Cerebellar nuclear complex (tissue), 1 donor: ENCODE measurements at regions not wholly inside any gene's neighbourhood (a gene's known extent, or its start where the extent isn't known, plus 50 kb on each side); places are given as distances from the start of the nearest gene placed in this dataset.
"Not testable (repeated sequence)": the region's sequence is repeated elsewhere in the genome, so short reads cannot be mapped to it uniquely, and the experiment has no call there.

Experiments used
- DNase-seq, 2 experiments: peaks; one replicate each; lab custom pipeline; 2025; lab: John Stamatoyannopoulos, UW

GRCh38 chr1:58836408-58836807 lies 52.6 kb upstream of the JUN start:
- DNase-seq = no peak

- peak in 1 of 2 experiments; percentile 16 for DNase-seq
Measured at GRCh38 chr1:58837886-58838285, 54.0 kb upstream of the JUN start.

DNA sequence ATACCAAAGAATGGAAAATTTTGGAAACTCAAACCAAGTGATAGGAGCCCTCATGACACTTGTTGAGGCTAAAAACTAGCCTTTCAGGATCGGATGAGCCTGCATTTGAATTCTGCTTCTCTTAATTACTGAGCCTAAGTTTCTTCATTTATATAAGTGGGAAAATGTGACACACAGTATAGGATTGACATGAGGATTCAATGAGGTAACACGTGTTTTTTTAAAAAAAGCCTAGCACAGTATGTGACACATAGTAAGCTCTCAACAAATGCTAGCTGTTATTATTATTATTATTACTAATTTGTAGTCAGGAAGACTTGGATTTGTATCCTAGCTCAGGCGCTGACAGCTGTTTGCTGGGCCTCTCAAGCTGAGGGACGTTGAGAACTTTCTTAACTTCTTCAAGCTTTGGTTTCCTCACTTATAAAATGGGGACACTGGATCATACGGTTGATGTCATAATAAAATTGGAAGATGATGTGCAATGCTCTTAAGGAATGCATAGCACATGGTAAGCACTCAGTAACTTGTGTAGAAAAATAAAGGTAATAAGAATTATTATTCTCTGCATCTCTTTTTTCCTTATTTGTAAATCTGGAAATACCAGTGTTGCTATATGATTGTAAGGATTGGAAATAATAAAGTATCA lies 55.4 kb upstream of the JUN start:
- DNase-seq = no peak

DNA sequence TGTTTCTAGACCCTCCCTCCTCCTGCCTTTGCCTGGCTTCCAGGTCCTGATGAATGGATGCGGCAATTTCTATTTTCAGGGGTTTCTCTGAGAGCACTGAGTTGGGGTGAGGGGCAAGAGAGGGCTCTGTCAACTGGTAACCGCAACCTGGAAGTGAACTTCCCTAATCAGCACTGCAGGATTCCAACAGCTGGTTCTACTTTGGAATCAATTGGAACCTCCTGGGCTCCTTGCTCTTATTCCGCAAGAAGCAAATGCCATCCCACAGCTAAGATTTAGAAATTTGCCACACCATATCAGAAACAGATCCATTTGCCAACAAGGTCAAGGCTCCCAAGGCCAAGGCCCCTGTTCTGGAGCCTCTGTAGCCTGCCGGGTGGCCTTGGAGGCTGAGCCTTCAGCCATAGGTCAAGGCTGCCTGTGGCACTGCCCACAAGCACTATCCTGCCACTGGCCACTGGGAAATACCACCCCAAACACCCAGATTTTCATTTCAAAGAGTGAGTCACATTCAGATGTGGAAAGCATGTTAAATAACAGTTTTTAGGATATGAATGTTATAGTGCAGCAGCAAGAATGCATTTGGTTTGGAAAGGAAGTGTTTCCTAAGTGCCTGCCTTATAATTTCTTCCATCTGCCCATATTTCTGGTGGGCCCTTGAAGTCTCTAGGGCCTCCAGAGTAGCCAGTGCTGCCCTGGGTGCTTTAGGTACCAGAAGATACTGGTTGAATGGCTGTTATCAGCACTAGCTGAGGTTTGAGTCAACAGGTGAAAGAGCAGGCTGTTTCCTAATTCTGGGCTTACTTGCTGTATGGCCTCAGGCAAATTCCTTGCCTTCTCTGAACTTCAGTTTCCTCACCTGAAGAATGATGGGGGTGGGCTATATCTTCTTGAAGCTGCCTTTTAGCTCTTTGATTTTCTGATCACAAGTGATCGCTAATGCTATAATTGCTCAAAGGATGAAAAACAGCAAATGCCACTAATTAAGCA lies 56.3 kb upstream of the JUN start:
- DNase-seq = no peak

DNA sequence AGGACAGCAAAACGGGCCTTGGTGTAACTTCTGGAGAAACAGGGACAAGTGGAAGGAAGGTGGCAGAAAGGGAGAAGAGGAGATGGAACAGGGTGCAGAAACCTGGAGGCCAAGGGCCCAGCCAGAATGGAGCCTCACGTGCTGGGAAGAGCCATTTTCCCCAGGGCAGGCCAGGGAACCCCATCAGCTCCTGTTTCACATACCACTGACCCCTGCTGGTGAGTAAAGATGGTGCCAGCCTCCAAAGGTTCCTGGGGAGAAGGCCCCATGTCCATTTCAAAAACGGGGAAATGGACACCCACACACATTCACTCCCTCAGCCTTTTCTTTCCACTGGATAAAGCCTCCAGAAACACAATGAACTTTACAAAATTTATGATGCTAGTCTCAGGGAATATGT lies 57.6 kb upstream of the JUN start:
- DNase-seq = no peak

DNA sequence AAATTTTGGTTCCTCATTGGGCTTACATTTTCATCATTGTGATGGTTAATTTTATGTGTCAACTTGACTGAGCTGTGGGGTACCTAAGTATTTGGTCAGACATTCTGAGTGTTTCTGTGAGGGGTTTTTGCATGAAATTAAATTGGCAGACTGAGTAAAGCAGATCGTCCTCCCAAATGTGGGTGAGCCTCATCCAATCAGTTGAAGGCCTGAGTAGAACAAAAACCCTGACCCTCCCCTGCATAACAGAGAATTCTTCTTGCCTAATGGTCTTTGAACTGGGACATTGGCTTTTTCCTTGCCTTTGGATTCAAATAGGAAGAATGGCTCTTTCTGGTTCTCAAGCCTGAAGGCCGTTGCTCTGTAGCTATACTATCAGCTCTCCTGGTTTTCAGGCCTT lies 59.1 kb upstream of the JUN start:
- no peak for DNase-seq

- DNase-seq = no peak
Measured at GRCh38 chr1:58844176-58844575, 60.3 kb upstream of the JUN start.

DNA sequence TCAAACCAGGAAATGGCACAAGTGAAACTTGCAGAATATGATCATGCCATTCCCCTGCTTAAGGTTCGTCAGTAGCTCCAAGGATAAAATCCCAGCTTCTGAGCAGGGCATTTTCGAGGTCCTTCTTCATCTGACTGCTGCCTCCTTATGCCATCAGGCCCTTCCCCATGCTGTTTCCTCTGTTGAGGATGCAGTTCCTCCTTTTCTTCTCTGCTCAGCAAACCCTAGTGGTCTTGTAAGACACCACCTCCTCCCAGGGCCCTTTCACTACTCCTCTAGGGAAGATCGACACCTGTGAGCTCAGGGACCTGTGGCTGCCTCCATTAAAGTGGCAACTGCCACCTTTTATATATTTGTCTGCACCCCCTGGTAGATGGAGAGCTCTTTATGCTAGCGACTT lies 62.1 kb upstream of the JUN start:
- DNase-seq = no peak

- peak; percentile 44 to 49 for DNase-seq
Measured at GRCh38 chr1:58848818-58849411, 65.1 kb upstream of the JUN start.

- peak in 1 of 2 experiments; percentile 6 for DNase-seq
Measured at GRCh38 chr1:58849551-58849950, 65.7 kb upstream of the JUN start.

DNA sequence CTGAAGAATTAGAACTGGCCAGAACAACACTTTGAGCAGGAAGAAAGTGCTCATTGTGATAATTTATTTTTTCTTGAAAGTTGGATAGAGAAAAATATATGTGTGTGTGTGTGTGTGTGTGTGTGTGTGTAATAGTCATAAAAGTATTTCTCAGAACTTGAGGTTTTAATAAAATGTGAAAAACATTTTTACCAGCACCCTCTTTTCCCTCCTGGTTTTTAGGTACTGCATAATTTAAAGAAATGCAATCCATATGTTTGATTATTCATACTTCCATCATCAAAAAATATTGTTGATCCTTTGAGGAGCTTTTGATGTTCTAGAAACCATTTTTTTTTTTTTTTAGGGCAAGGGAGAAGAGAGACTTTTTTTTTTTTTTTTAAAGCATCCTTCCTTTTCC lies 66.8 kb upstream of the JUN start:
- no peak for DNase-seq

- no peak for DNase-seq
Measured at GRCh38 chr1:58852731-58853485, 69.1 kb upstream of the JUN start.

DNA sequence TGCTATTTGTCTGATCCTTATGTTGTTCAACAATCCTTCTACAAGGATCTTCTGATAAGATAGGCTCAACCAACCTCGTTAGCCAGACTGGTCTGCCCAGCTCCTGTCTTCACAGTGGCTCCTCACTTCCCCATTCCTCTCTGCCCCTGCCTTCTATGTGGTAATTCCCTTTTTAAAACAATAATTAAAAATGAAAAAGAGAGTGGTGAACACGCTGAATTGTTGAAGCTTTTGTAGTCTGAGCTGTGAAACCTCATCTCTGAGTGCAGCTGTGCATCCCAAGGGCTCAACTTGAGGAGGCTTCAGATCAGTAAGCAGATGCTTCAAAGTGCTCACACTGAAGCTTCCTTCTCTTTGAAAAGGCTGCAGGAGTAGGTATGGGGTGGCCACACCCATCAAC lies 70.7 kb upstream of the JUN start:
- DNase-seq = no peak

GRCh38 chr1:58855274-58856165 lies 71.7 kb upstream of the JUN start:
- no peak for DNase-seq

DNA sequence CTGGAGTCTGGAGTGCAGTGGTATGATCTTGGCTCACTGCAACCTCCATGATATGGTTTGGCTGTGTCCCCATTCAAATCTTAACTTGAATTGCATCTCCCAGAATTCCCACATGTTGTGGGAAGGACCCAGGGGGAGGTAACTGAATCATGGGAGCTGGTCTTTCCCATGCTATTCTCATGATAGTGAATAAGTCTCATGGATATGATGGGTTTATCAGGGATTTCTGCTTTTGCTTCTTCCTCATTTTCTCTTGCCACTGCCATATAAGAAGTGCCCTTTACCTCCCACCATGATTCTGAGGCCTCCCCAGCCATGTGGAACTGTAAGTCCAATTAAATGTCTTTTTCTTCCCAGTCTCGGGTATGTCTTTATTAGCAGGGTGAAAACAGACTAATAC lies 72.4 kb upstream of the JUN start:
- DNase-seq = not testable (repeated sequence)

GRCh38 chr1:58857680-58858673 lies 74.1 kb upstream of the JUN start:
- DNase-seq = no peak

- DNase-seq = no peak
Measured at GRCh38 chr1:58859769-58860485, 76.1 kb upstream of the JUN start.

DNA sequence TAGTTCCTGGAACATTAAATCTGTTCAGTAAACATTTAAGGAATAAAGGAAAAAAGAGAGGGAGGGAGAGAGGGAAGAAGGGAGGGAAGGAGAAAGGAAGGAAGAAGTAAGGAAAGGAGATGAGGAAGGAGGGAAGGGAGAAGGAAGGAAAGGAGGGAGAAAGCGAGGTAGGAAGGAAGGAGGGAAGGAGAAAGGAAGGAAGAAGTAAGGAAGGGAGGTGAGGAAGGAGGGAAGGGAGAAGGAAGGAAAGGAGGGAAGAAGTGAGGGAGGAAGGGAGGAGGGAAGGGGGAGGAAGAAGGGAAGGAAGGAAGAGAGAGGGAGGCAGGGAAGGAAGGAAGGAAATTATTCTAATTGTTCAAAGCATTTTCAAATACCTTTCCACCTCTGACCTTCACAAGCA lies 77.2 kb upstream of the JUN start:
- DNase-seq = no peak

DNA sequence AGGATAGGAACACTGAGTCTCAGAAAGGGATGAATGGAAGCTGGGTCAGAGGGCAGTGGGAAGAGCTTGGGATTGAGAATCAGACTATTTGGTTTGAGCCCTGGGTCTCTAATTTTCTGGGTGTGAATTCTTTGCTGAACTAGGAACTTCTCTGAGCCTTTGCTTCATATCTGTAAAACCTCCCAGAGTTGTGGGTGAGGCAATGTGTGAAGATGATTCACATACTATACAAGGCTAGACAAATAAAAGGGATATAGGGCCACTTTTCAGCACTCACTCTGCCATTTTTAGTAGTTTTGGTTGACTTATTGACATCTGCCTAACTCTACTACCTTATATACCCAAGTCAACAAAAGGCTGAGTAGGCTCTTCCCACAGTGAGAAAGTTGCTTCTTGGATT lies 77.7 kb upstream of the JUN start:
- no peak for DNase-seq
